DLD1 (cell line): ENCODE measurements at regions not wholly inside any gene's neighbourhood (a gene's known extent, or its start where the extent isn't known, plus 50 kb on each side); places are given as distances from the start of the nearest gene placed in this dataset.
"Not testable (repeated sequence)": the region's sequence is repeated elsewhere in the genome, so short reads cannot be mapped to it uniquely, and the experiment has no call there.

Source experiments
- in situ Hi-C: cut with HindIII; loops from 2 replicates; pipeline ENCODE4 v1.10.0; 2017; ENCODE audit warnings: low sequenced_read_pairs

- in situ Hi-C loops: not testable (repeated sequence)
Observed at GRCh38 chr6:170213637-170214018, 77.2 kb downstream of the DLL1 start.

- in situ Hi-C loops: no loop called here
Observed at GRCh38 chr6:170212956-170213636, 77.8 kb downstream of the DLL1 start.

GRCh38 chr6:170212051-170212756 lies 78.7 kb downstream of the DLL1 start:
- in situ Hi-C loops: no loop called here

- in situ Hi-C loops: no loop called here
Observed at GRCh38 chr6:170211404-170212025, 79.4 kb downstream of the DLL1 start.

- in situ Hi-C loops: no loop called here
Observed at GRCh38 chr6:170210651-170211403, 80.1 kb downstream of the DLL1 start.

- in situ Hi-C loops: no loop called here
Observed at GRCh38 chr6:170210026-170210390, 80.9 kb downstream of the DLL1 start.

- in situ Hi-C loops: no loop called here
Observed at GRCh38 chr6:170209354-170210025, 81.4 kb downstream of the DLL1 start.

- in situ Hi-C loops: no loop called here
Observed at GRCh38 chr6:170208651-170209353, 82.1 kb downstream of the DLL1 start.

GRCh38 chr6:170208182-170208601 lies 82.7 kb downstream of the DLL1 start:
- in situ Hi-C loops: no loop called here

- in situ Hi-C loops: no loop called here
Observed at GRCh38 chr6:170207586-170208181, 83.2 kb downstream of the DLL1 start.

GRCh38 chr6:170206851-170207431 lies 83.9 kb downstream of the DLL1 start:
- in situ Hi-C loops: no loop called here

- in situ Hi-C loops: no loop called here
Observed at GRCh38 chr6:170206317-170206621, 84.6 kb downstream of the DLL1 start.

- in situ Hi-C loops: no loop called here
Observed at GRCh38 chr6:170205534-170206316, 85.2 kb downstream of the DLL1 start.

GRCh38 chr6:170205126-170205525 lies 85.8 kb downstream of the DLL1 start:
- in situ Hi-C loops: no loop called here

- in situ Hi-C loops: no loop called here
Observed at GRCh38 chr6:170203212-170203611, 87.7 kb downstream of the DLL1 start.

- in situ Hi-C loops: no loop called here
Observed at GRCh38 chr6:170202416-170203135, 88.3 kb downstream of the DLL1 start.

GRCh38 chr6:170201361-170201760 lies 89.5 kb downstream of the DLL1 start:
- in situ Hi-C loops: no loop called here

GRCh38 chr6:170200458-170200891 lies 90.4 kb downstream of the DLL1 start:
- in situ Hi-C loops: no loop called here
